ENCODE measurements at regions not wholly inside any gene's neighbourhood (a gene's known extent, or its start where the extent isn't known, plus 50 kb on each side); places are given as distances from the start of the nearest gene placed in this dataset.

DNA sequence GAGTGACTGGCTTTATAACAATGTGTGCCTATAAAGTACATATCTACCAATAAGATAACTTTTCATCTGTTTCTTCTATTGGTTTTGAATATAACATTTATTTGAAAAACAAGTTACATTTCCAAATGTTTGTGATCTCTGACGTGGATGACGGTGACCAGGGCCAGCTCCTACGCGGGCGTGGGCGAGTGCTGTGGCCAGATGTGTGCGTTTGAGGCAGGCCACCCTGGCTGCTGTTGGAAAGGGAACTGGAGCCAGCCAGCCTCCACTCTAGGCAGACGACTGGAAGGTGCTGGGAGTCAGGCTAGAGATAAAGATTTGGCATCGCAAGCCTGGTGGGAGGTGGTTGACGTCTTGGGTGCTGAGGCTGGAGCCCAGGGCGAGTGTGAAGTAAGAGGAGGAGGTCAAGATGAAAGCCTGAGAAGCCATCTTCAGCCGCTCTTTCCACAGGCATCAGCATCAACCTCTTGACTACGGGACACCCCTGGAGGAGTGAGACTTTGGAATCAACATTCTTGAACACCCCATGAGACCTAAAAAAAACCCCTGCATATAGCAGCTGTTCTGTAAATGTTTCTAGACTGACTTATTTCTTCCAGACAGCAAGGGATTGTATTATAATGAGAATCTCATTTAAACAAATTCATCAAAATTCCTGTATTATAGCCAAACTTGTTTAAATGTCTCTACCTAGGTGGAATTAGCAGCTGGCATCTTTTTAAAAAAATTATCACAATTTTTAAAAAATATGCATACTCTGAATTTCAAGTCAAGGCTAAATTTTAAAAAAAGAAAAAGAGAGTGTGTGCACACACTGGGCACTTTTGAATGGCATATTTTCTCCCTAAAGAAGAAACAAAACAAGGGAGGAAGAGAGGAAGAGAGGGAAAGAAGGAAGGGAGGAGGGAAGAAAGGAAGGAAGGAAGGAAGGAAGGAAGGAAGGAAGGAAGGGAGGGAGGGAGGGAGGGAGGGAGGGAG is 112.5 kb upstream of the SLC44A3 start:
- DNase-seq: no peak

DNA sequence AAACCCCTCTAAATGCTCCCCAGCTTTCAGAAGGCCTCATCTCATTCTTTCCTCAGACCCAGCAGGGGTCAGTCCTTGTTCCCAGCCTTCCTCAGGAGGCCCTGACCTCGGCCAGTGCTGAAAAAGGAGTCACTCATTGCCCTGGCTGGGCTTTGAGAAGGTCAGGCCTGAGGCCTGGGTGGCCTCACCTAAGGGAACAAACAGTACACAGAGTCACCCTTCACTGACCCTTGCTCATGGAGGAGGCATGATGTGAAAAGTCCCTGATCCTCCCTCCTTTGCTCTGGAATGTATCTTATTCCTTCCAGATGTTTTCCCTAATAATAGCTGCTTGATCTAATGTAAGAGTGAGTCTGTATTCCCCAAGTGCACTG is 117.7 kb upstream of the SLC44A3 start:
- DNase-seq: no peak

DNA sequence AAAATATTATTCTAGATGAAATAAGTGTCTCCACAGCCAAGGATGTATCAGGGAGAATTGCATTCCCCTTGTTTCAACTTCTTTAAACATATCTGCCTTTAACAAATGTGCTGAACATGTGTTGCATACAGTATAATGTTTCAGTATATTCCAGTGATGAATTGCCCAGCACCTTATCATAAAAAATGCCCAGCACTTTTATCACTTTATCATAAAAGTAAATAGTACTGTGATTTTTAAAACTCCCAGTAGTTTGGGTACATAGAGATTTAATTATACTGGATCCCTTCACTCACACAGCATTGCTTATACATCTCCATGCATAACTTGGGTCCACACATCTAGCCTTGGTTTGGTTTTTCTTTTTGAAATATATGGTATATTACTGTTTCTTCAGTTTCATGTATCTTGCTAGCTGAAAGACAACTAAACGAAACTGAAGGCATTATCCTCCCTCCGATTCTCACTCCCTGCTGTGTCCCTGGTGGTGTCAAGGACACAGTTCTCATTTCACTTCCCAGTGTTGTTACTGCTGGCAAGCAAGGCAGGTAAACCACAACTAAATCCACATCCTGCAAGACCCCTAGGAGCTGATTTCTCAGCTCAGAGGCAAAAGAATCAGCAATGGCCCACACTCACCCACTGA is 118.2 kb upstream of the SLC44A3 start:
- DNase-seq: no peak

DNA sequence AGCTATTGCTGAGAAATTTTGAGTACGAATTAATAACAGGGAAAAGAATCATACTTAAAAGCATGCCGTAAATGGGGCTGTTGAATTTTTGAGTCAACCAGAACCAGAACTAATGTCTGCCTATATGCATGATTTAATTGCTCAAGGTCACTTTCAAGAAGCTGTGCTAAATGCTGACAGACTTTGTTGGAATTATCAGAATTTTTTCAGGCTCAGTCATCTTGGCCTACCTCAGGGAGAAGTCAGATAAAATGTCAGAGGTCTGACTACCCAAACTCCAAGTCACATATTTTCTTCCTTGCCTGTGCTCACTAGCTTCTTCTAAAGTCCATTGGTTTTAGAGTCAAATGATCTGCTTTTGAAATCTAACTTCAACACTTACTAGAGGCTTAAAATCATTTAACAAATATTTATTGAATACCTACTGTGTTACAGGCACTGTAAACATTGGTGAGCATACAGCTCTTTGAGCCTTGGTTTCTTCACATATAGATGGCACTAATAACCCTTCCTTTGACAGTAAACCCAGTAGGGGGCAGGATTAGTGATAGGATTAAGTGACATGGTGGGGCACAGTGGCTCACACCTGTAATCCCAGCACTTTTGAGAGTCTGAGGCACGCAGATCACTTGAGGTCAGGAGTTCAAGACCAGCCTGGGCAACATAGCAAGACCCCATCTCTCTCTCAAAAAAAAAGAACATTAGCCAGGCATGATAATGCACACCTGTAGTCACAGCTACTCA is 121.2 kb upstream of the SLC44A3 start:
- peak; percentile 11 for DNase-seq

DNA sequence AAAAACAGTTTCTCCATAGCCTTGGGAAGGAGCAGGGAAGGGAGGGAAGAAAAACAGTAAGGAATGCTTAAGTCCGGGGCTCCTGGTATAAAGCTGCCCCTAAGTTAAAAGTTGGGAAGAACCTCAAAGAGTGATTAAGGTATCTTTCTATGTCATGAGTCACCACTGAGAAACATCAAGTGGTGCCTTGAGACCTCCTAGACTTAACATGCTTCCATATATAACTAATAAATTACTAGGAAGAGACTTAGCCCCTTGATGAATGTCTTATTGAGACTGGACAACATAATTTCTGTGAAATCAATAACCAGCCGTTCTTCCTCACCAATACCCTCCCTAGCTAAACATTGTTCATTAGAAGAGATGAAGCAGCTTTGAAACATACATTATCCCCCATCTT is 121.8 kb upstream of the SLC44A3 start:
- DNase-seq: no peak

DNA sequence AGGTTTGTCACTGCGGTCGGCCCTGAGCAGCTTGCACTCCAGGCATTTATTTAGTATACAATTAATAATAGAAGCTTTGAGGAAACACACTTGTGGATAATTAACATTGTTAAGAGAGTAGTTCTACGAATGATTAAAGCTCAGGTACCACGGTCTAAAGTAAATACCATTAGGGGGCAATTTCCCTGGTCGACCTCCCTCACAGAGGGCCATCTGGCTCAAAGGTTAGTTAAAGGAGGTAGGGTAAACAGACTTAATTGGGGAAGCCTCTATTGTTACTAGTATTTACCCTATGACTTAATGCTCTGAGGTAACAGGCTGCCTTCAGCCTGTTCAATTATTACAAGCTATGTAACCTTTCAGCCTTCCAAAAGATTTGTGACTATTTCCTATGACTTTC is 122.3 kb upstream of the SLC44A3 start:
- peak; percentile 58 for DNase-seq

DNA sequence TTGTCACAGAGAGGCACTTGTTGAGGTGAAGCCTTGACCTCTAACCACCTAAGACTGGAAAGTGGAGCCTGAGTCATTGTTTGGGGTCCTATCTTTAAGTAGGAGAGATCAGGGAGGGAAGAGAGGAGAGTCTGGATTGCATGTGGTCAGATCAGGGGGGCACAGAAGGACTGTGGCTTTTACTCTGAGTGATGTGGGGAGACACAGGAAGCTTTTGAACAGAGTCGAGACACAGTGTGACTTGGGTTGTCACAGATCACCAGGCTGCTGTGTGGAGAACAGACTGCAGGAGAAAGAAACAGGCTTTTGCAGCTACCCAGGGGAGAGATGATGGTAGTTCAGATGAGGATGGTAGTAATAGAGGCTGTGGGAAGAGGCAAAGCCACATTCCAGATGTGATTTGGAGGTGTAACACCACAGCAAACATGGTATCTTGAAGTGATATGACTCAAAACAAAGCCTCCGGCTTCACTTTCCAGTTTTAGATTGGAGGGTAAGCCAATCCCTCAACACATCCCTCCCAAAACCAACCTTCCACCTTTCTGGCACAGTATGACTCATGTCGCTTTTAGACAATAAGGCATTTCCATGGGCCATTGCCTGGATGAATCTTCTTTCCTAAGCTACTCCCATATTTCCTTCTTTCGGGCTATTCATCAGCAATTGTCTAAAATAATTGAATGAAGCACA is 125.8 kb upstream of the SLC44A3 start:
- DNase-seq: no peak

- no peak for DNase-seq
These were observed 126.7 kb upstream of the SLC44A3 start for GRCh38 chr1:94693435-94693834.

DNA sequence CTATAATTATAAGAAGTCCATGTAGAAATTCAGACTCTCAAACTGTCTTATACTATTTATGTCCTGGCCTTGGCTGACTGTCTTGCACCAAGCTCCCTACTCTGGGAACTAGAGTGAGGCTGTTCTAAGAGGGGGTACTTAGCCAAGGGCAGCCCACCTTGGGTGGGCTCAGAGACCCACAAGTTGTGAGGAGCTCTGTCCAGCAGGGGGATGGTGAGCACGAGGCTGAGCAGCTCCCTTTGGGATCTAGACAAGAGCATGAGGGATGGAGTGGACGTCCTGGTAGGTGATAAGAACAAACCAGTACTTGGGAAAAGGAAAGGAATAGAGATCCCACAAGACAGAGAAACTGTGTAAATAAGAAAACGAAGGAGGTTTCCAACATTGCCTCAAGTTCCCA is 127.1 kb upstream of the SLC44A3 start:
- DNase-seq: peak; percentile 11

GRCh38 chr1:94688646-94689045 is 131.5 kb upstream of the SLC44A3 start:
- no peak for DNase-seq

DNA sequence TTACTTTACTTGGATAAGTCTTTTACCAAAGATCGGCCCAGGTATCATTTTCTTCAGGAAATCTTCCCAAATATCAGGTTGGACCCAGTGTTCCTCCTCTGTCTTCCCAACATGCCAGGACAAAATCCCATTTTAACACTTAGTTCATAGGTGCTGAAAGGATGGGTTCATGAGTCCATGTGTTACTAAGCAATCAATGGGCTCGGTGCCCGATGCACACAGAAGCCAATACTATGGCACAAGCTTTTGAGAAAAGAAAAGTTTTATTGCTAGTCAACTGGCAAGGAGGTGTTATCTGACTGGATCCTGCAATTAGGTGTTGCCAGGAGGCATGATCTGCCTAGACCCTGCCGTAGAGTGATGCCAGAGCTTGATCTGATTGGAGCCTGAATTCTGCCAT is 133.3 kb upstream of the SLC44A3 start:
- no peak for DNase-seq

- DNase-seq: no peak
These were observed 135.4 kb upstream of the SLC44A3 start for GRCh38 chr1:94684690-94685250.

DNA sequence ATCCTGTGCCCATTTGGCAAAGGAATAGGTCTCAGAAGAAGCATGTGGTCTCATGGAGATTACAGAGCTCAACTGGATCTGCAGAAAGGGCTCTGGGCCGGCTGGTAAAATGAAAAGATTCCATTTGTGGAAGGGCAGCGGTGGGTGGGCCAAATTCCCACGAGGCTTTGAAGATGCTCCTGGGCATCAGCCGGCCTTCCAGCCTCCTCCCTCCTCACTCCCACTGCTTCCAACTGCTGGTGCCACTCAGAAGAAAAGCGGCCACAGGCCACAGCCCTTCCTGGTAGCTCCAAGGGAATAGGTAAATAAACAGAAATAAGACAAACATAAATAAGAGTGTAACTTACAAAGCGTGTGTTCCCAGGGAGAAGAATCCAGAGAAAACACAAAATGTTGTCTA is 136.3 kb upstream of the SLC44A3 start:
- DNase-seq: no peak

DNA sequence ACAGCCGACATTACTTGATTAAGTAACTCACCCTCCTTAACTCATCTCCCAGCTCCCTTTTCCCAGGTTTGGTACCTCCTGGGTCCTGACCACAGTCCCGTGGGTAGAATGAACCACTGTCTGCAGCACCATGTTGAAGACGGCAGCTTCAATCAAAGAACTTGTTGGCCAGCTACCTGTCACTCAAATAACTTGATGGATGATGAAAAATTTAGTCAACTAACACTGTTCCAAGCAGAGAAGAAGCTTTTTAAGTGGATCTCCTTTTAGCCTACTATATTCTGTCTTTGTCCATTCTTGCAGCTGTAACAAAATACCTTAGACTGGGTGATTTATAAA is 138.4 kb upstream of the F3 start:
- DNase-seq: no peak

DNA sequence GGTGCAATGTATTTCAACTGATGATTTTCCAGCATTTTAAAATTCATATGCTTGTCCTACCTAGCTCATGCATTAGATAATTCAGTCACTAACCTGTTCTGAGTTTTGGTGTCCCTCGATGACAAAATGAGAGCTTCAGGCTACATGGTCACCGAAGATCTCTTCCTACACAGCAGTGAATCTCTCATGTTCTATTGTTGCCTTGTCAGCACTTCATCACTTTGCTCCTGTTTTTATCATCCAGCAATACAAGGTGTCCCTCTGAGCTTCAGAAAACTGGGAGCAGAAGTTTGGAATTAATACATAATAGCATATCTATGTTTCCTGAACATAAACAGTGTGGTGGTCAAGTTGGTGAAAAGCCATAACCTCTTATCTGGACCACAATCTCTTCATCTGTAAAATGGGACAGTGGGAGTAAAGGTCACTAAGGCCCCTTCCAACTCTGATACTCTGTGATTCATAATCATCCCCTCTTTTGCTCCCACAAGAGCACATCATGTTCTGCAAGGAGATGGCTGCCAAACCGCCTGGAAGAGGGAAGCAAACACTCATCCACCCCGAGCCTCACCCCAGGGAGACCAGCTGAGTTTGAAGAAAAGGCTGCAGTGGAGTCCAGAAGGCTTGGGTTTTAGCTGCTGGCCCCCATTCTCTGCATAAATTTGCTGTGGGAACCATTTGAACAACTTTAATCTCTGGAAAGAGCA is 137.9 kb upstream of the F3 start:
- no peak for DNase-seq

DNA sequence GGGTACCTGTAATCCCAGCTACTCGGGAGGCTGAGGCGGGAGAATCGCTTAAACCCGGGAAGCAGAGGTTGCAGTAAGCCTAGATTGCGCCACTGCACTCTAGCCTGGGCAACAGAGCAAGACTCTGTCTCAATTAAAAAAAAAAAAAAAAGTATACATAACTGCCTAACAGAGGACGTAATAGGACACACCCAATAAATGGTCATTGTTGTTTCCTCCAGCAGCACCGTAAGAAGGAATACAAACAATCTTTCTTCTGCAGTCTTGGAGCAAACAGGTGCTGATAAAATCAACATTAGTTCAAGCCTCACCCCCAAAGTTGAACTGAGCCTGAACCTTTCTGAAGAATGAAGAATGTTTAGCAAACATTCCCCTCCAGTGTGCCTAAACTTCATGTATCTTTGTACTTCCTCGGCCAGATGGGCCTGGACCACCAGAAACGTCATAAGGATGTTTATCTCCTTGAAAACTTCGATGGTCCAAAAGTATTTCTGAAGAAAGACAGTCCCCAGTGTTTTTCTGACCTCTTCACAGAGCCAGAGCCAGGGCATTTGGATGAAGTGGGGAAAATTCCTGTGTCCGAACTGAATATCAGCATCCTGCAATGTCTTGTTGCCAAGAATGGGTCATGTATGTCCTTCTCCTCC is 136.8 kb upstream of the F3 start:
- no peak for DNase-seq

DNA sequence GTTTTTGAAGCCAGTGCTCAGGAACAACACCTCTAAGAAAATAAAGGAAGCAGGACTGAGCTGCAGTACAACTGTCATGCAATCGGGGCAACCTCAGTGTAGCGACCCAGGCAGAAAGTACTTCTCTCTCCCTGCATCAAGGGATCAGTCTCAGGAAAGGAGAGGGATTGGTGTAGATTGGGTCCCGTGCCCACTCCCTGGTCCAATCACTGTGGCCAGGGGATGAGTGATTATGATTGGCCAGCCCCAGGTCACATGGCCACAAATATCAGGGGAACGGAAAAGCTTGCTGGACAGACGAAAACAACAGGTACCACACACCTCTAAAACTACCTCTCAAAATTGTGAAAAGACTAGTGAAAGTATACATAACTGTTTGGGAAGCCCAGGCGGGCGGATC is 136.2 kb upstream of the F3 start:
- DNase-seq: no peak

DNA sequence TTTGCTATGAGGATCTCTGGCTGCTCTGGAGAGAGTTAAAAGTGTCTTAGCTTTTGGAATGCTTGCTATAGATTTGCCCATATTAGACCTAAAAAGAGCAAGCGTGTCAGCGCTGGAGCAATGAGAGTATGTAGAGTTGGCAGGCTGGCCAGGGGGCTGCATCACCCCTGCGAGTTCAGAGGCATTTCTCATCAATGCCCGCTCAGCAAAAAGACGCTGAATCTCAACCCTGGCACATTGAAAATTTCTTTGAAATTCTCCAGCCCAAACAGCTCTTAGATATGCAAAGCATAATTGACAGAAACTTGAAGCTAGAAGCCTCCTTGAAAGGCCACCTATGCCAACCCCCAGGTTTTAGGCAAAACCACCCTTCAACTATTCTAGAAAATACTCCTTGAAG is 135.5 kb upstream of the F3 start:
- no peak for DNase-seq

DNA sequence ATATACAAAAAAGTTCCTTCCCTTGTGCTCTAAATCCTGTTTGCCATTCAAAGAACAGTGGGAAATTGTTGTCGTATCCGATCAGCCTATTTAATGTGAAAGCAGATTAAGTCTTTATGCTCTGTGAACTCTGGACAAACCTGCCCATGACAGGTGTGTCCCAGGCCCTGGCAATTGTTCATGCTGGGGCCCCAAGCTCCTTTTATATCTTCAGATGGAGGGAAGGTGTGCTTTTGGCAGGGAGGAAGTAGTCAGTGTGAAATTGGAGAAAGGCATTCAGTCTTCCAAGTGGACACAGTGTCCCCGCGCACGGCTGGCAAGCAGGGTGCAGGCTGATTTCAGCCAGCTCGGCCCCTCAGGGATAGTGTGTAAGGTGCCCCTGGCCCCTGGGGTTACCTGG is 135.1 kb upstream of the F3 start:
- peak; percentile 26 for DNase-seq

DNA sequence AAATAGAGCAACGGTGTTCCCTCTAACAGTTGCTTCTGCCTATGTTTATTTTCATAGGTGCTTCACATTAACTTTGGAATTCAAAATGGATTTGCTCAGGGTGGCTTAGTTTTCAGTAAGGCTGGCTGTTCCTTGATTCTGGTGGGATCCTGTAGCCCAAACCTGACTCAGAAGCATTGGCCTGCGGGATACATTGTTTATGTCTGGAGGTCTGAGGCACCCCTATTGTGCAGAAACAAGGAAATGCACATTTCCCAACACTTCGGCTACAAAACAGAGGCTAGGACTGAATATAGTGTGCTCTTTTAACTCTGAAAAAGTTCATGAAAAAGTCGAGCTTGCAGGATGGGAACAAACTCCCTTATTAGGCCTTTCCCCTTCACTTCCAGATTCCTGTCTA is 133.8 kb upstream of the F3 start:
- no peak for DNase-seq

- DNase-seq: no peak
These were observed 133.3 kb upstream of the F3 start for GRCh38 chr1:94674876-94675275.

GRCh38 chr1:94672934-94673333 is 131.4 kb upstream of the F3 start:
- peak; percentile 16 for DNase-seq

Data from NCI-H82 (cell line).